Muscle of leg (tissue), 3 donors: ENCODE measurements at regions not wholly inside any gene's neighbourhood (a gene's known extent, or its start where the extent isn't known, plus 50 kb on each side); places are given as distances from the start of the nearest gene placed in this dataset.

Experiments used
- DNase-seq: peaks from one replicate; pipeline ENCODE4 v3.0.0; 2013
- H3K27ac ChIP-seq: one replicate; pipeline ENCODE4 v1.5.1; 2013; ENCODE audit warnings: mild to moderate bottlenecking, low read length, control low read depth
- H3K27me3 ChIP-seq: one replicate; pipeline ENCODE4 v1.6.1; 2013; ENCODE audit warnings: low read length; ENCODE audit not compliant: control insufficient read depth, insufficient read depth
- H3K36me3 ChIP-seq: one replicate; pipeline ENCODE4 v1.6.1; 2013; ENCODE audit warnings: low read length; ENCODE audit not compliant: control insufficient read depth, insufficient read depth
- H3K4me1 ChIP-seq: one replicate; pipeline ENCODE4 v1.6.1; 2013; ENCODE audit warnings: low read length; ENCODE audit not compliant: control insufficient read depth, insufficient read depth
- H3K4me3 ChIP-seq: one replicate; pipeline ENCODE4 v1.5.1; 2013; ENCODE audit warnings: low read length, control low read depth
- H3K9me3 ChIP-seq: replicated peaks from 2 replicates; pipeline ENCODE4 v1.6.1; 2013; ENCODE audit warnings: low read depth, low read length; ENCODE audit not compliant: control insufficient read depth
- WGBS: methylation state at CpG from one replicate; pipeline ENCODE4 v1.1.5; 2013; ENCODE audit warnings: missing lambda C conversion rate; ENCODE audit not compliant: insufficient coverage; 5-methylcytosine and 5-hydroxymethylcytosine counted together

DNA sequence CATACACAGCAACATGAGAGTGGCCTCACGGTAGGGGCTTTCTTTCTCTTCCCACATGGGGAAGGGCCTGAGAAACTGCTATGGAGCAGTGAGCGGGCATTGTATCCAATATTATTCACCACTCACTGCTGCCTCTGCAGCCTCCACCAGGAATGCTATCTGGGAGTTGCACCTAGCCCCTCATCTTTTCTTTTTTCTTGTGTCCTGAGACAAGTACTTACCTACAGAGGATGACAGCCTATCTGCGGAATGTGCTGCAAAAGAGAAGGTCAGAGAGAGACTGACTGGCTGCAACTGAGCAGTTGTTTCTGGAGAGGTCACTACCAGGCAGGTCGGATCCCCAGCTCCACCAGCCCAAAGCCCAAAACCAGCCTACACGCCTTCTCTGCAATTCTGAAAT is 52.1 kb upstream of the HTATIP2 start:
- DNase-seq = no peak
- Histone ChIP-seq H3K4me1 (peaks cover 3% of the 10 kb centered on the region), H3K9me3 (no peaks in the 10 kb centered on the region), H3K27me3 (no peaks in the 10 kb centered on the region), H3K4me3 (no peak overlapping the region), H3K27ac (no peak overlapping the region), H3K36me3 (no peaks in the 10 kb centered on the region)
- WGBS = 80% methylated on average over 1 of the region's 5 CpGs

GRCh38 chr11:20310596-20311394 is 52.7 kb upstream of the HTATIP2 start:
- WGBS = 72% methylated on average over 7 of the region's 11 CpGs

GRCh38 chr11:20310137-20310536 is 53.4 kb upstream of the HTATIP2 start:
- H3K27ac ChIP-seq = no peak overlapping the region
- H3K4me1 ChIP-seq = peaks cover 3% of the 10 kb centered on the region
- no peaks in the 10 kb centered on the region for H3K9me3 ChIP-seq
- no peaks in the 10 kb centered on the region for H3K36me3 ChIP-seq
- H3K4me3 ChIP-seq = no peak overlapping the region
- no peaks in the 10 kb centered on the region for H3K27me3 ChIP-seq
- WGBS = 68% methylated on average over 2 of the region's 9 CpGs
- peak; percentile 9 for DNase-seq

More at GRCh38 chr11:20310596-20311394, 52.7 kb upstream of the HTATIP2 start:
- Histone ChIP-seq H3K27ac (no peak overlapping the region), H3K4me1 (peaks cover 3% of the 10 kb centered on the region), H3K4me3 (no peak overlapping the region), H3K36me3 (no peaks in the 10 kb centered on the region), H3K27me3 (no peaks in the 10 kb centered on the region), H3K9me3 (no peaks in the 10 kb centered on the region)
- no peak for DNase-seq

DNA sequence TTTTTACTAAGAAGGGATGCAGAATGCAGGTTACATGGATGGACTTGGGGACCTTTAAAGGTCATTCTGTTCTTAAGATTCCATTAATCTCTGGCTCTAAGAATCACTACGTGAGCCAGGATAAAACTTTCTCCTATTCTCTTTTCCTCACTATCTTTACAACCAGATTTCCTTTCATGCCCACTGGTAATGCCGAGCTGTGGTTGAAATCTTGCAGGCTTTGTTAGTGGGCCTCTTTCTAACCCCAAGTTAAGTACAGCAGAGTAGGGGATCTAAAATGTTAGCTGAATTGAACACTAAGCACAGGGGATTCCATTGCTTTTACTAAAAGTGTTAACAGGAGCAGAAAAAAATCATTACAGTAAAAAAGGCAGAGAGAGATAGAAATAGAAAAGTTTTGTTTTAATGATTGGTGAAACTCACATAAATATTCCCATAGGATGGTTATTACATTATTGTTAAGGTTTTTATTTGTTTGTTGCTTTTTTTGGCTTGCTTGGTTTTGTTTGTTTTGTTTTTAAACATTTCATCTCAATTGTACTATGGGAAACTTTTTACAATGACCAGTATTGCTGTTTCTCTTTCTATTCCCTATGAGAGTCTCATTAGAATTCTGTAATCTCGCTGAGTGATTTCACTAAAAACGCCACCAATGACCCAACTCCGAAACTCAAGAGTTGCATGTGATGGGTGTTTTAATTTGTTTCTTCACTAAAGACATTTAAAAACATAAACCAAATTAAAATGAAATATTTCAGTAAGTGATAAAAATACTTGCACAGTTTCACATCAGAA is 54.1 kb upstream of the HTATIP2 start:
- no peak overlapping the region for H3K4me3 ChIP-seq
- peaks cover 3% of the 10 kb centered on the region for H3K4me1 ChIP-seq
- H3K27ac ChIP-seq = no peak overlapping the region
- DNase-seq = no peak
- H3K9me3 ChIP-seq = no peaks in the 10 kb centered on the region
- H3K27me3 ChIP-seq = no peaks in the 10 kb centered on the region
- no CpG with 5 or more reads among the region's 5 CpGs for WGBS
- no peaks in the 10 kb centered on the region for H3K36me3 ChIP-seq

DNA sequence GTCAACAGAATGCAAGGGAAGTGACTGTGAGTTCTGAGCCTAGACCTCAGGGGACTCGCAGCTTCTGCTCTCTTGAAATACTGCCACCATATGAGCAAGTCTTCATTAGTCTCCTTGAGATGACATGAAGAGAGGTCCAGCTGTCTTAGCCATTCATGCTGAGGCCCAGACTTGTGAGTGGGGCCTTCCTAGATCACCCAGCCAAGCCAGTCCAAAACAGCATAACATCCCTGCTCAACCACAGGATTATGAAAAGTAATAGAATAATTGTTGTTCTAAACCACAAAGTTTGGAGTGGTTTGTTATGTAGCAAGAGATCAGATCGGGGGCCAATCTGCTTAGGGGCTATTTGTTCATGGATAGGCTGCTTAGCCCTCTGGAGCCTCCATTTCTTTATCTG is 54.9 kb upstream of the HTATIP2 start:
- Histone ChIP-seq H3K9me3 (no peaks in the 10 kb centered on the region), H3K27me3 (no peaks in the 10 kb centered on the region), H3K27ac (no peak overlapping the region), H3K36me3 (no peaks in the 10 kb centered on the region), H3K4me3 (no peak overlapping the region), H3K4me1 (peaks cover 7% of the 10 kb centered on the region)
- DNase-seq = no peak
- WGBS = no CpG with 5 or more reads among the region's 2 CpGs

DNA sequence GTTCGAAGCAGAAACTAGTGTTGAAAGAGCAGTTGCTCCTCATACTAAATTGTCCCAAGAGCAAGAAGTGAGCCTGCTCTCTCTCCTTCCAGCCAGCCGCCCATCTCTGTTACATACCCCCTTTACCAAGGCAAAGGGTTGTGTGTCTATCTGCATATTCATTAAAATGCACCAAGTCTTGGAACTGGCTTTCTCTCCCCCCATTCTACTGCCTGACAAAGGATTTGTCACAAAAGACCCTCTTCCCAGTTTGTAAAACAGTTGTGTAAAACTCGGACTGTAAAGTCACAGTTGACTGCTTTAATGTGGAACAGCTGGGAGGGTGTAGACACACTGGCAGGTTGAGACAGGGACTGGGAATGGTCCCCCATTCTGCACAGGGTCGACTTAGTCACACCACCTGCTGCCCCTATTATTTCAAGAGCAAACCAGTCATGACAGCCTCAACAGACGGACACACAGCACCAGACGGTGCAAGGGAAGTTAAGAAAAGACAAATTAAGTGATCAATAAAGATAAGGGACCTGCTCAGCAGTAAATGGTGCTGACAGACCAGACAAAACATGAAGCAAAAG is 60.0 kb upstream of the HTATIP2 start:
- Histone ChIP-seq H3K9me3 (no peaks in the 10 kb centered on the region), H3K4me1 (peaks cover 5% of the 10 kb centered on the region), H3K36me3 (no peaks in the 10 kb centered on the region), H3K27ac (peak overlapping the region; percentile 3), H3K27me3 (no peaks in the 10 kb centered on the region), H3K4me3 (no peak overlapping the region)
- WGBS = 33% methylated on average over 3 of the region's 6 CpGs
- peak; percentile 16 for DNase-seq

DNA sequence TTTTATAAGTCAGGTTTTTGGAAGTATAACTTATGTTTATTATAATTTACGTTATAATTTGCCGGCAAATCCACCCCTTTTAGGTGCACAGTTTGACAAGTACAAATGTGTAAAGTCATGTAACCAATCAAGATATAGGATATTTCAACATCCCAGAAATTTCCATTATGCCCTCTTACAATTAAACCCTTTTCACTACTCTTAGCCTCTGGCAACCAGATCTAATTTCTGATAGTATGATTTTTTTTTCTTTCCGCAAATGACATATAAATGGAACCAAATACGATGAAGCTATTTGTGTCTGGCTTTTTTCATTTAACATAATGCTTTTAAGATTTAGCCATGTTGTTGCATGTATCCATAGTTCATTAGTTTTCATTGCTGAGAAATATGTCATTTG is 69.5 kb upstream of the HTATIP2 start:
- Histone ChIP-seq H3K9me3 (no peaks in the 10 kb centered on the region), H3K27me3 (no peaks in the 10 kb centered on the region), H3K27ac (no peak overlapping the region), H3K4me3 (no peak overlapping the region), H3K36me3 (no peaks in the 10 kb centered on the region), H3K4me1 (no peaks in the 10 kb centered on the region)
- WGBS = no CpG with 5 or more reads among the region's 4 CpGs
- no peak for DNase-seq

GRCh38 chr11:20293531-20293930 is 70.0 kb upstream of the HTATIP2 start:
- Histone ChIP-seq H3K4me3 (no peak overlapping the region), H3K27me3 (no peaks in the 10 kb centered on the region), H3K4me1 (no peaks in the 10 kb centered on the region), H3K27ac (no peak overlapping the region), H3K9me3 (no peaks in the 10 kb centered on the region), H3K36me3 (no peaks in the 10 kb centered on the region)
- no peak for DNase-seq
- no CpG with 5 or more reads among the region's 1 CpG for WGBS

GRCh38 chr11:20289732-20290131 is 73.8 kb upstream of the HTATIP2 start:
- Histone ChIP-seq H3K4me1 (no peaks in the 10 kb centered on the region), H3K4me3 (no peak overlapping the region), H3K36me3 (no peaks in the 10 kb centered on the region), H3K27ac (no peak overlapping the region), H3K27me3 (no peaks in the 10 kb centered on the region), H3K9me3 (no peaks in the 10 kb centered on the region)
- no CpG with 5 or more reads among the region's 2 CpGs for WGBS
- DNase-seq = no peak

GRCh38 chr11:20283475-20283874 is 80.0 kb upstream of the HTATIP2 start:
- WGBS = no CpG with 5 or more reads among the region's 1 CpG
- H3K9me3 ChIP-seq = peaks cover 5% of the 10 kb centered on the region
- H3K27ac ChIP-seq = no peak overlapping the region
- peaks cover 5% of the 10 kb centered on the region for H3K4me1 ChIP-seq
- H3K36me3 ChIP-seq = no peaks in the 10 kb centered on the region
- DNase-seq = no peak
- no peaks in the 10 kb centered on the region for H3K27me3 ChIP-seq
- H3K4me3 ChIP-seq = no peak overlapping the region
